NCI-H2227 (cell line): ENCODE measurements at regions not wholly inside any gene's neighbourhood (a gene's known extent, or its start where the extent isn't known, plus 50 kb on each side); places are given as distances from the start of the nearest gene placed in this dataset.

Experiments used
- DNase-seq: peaks from one replicate; lab custom pipeline; 2025; ENCODE audit not compliant: unreplicated experiment; lab: John Stamatoyannopoulos, UW

DNA sequence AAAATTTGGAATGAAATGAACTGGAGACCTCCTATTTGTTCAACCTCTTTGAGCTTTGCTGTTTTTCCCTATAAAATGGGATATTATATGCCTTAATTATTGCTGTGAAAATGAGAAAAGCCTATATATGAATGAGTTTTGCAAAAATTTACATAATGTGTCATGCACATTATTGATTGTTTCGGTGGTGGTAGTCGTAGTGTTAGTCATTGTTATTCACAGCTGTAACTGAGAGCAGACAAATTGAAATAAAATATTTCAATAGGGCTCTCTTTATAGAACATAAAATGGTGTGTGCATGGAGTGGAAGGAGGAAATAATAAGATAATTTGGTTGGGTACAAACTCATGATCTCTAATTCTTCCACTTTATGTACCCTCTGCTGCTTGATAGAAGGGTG is 153.7 kb upstream of the GADL1 start:
- DNase-seq = no peak

DNA sequence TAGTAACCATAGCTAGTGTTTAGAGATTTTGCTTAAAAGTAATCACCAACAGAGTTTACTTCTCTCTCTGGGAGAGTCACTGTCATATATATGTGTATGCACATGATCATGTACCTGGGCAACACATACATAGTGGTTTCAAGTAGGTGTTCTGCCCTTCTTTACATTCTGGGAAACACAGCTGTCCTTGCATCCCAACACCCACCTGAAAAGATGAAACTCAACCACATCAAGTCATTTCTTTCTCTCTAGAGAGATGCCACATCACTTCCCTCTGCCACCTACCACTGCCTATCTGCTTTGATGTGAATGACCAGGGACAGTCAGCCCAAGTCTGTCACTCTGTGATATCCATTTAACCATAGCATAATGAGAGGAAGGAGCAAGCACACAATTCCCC is 155.8 kb upstream of the GADL1 start:
- DNase-seq = no peak

DNA sequence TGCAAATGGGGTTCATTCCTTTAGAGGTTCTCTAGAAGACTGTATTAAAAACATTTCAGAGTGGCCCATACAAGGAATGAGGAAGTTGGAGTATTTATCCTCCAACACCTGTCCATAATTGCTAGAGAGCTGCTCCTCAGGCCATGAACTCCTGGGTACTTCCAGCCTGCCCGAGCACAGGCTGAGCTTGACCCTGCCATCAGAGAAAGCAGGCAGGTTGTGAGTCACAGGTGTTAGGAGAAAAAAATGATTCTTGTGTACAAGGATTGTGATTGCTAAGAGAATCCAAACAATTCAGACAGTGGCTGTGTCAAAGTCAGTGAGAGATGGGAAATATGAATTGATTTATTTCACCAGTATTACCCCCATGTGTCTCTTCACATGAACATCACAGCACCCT is 156.8 kb upstream of the GADL1 start:
- no peak for DNase-seq

DNA sequence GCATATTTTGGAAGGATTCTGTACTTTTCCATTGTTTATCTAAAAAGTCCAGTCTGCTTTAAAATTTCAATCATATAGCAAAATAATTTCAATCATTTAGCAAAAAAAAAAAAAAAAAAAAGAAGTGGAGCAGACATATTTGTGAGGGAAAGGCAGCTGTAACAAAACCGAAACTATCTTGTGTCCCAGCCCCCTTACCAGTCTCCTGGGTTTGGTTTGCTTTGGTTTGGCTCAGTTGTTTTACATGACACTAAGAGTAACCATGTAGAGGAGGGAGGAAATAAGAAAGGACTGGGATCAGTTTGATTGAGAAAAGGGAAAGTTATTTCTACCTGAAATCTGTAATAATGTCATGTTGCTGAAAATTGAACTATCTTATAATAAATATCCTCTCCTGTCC is 158.8 kb upstream of the GADL1 start:
- no peak for DNase-seq

DNA sequence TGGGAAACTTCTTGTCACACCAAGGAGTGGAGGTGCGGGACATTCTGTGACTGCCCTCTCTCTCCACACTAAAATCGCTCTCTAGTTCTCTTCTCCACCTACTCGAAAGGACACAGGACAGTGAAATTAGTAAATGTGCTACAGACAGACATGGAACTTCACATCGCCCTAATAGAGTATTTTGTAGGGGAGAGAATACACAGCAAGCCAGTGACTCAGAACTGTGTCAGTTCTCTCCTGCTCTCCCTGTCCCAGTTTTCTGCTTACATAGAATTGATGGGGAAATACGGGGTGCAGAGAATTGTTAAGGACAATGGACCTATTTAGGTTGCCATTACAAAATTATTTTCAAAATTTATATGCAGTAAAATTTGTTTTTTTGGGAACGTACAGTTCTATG is 159.6 kb upstream of the GADL1 start:
- no peak for DNase-seq

DNA sequence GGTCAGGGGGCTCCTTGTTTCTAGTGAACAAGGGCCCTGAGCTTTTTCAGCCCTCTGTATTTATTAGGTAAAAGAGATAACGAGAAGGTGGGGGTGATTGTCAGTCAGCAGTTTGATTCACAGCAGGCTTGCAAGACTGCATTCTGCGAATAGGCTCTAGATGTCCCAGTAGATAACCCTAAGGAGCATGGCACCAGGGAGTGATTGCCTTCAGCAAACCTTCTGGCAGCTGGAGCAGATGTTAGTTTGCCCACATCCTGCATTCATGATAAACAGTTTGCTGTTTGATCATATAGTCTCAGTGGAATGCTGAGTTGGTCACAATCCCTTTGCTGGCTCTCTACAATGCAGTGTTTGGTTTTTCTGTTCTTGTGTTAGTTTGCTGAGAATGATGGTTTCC is 161.3 kb upstream of the GADL1 start:
- no peak for DNase-seq

DNA sequence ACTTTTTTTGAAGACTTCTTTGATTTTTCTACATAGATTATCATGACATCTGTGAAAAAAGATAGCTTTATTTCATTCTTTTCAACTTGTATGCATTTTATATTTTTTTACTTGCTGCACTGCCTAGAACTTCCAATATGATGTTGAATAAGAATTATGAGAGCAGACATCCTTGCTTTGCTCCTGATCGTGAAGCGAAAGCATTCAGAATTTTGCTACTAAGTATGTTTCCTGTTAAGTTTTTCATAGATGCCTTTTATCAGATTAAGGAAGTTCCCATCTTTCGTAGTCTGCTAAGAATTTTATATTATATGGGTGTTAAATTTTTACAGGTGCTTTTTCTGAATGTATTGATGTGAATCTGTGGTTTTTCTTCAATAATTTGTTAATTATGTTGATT is 163.4 kb upstream of the GADL1 start:
- no peak for DNase-seq

DNA sequence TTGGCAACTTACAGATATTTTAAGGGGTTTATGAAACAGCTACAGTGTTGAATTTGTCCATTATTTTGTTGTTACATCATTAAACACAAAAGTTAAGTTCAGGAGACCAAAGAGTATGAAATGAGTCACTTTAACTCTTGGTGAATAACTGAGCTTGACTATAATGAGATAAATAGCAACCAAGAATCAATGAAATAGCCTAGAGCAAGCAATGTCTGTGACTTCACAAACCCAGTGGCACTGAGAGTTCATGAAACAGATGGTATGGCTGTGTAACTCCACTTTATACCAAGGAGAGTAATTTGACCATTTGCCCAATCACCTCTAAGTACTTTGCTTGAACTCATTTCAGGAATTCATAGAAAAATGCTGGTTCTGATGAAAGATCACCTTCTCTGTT is 169.6 kb upstream of the GADL1 start:
- no peak for DNase-seq

DNA sequence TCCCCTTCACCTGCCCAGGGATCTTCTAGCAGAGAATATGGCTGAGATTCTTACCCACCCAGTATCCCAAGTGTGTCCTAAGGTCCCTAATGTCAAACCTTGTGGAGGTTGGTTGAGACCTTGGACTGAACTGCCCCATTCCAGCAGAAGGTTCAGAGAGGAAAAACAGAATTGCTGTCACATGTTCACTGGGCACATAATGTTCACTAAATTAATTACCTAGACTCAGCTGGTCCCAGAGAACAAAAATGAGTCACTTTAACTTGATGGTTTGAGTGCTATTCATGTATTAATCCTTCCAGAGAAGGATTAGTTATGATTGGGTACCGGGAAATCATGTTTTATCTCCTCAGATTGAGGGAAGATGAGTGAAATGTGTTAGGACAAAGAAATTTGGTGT is 171.3 kb upstream of the GADL1 start:
- no peak for DNase-seq

DNA sequence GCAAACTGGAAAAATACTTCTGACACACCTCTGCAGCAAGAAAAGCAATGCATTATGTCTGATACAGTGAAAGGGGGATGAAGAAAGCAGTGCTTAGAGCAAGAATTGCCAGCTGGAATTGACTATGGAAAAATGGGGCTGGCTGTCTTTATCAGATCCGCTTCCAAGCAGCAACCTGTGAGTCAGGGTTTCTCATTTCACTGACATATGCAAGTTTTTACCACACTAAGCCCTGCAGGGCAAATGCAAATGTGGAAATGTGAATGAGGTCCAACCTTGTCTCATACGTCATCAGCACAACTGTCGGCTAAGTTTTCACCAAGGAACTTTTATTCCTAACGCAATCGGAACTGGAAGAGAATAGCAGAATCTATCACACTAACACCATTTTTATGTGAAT is 172.5 kb upstream of the GADL1 start:
- DNase-seq = no peak

DNA sequence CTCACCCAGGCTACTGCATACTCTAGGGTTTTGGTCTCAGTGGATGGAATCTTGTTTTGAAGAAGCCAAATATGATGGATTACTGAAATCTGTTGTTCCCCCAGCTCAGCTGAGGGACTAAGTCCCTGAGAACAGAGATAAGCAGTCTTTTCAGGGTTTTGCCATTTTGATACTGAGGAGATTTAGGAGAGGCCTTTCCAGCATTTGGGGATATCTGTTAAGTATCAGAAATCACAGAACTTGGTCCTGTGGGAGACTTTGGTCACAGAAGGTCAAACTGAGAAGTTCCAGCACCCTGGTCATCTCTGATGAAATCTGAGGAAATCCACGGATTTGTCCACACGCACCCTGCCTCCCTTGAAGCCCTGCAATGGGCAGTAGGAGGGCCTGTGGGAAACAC is 181.0 kb upstream of the GADL1 start:
- DNase-seq = no peak

DNA sequence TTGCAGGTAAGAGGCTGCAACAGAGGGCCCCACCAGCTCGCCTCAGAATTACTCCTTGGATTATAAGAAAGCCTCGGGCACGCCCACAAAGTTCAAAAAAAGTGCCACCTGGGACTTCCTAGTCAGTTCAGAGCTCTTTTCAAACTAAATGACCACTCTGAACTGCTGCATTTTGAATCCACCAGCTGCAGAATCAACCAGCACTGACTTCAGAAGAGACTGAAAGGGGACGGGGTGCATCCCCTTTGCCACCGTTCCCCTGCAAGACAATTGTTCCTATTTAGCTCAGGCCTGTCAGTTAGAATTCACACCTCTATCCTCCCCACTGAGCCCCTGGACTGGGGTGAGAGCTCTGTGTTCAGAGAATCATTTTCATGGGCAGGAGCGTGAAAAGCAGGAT is 181.4 kb upstream of the GADL1 start:
- no peak for DNase-seq

DNA sequence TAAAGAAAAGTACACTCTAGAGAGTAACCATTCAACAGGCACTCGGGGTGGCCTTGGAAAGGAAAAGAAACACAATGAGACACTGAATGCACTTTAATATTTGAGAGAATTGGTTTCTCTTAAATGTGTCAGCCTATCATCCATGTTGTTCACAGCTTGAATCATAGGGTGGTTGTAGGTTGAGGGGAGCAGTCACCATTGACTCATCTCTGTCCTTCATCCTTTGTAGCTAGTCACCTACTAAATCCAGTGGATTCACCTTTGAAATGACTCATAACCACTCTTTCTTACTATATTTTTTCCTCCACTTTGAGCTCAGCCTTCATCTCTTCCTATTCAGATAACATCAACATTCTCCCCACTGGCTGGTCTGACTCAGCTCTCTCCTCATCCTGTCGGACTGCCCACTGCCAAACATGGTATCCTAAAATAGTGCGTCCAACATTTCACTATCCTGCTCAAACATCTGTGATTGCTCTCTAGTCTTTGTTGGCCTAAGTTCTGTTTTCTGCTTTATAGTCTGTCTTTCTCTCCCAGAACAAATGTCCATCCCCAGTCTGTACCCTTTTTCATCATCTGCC is 182.7 kb upstream of the GADL1 start:
- no peak for DNase-seq

DNA sequence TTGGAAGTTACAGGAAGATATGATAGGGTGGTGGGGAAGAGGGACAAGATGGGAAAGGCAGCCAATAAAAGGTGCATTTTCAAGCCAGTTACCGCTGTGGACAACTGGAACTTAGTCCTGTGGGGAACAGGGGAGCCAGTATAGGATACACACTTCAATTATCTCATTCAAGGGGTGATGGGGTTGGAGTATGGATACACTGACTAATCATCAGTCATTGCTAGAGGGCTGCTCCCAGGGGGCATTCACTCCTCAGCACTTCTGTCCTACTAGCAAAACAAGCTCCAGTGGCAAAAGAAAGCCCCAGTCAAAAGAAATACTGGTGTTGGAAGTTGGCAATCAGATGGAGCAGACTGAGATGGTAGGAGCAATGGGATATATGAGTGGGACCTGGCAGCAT is 183.4 kb upstream of the GADL1 start:
- no peak for DNase-seq

DNA sequence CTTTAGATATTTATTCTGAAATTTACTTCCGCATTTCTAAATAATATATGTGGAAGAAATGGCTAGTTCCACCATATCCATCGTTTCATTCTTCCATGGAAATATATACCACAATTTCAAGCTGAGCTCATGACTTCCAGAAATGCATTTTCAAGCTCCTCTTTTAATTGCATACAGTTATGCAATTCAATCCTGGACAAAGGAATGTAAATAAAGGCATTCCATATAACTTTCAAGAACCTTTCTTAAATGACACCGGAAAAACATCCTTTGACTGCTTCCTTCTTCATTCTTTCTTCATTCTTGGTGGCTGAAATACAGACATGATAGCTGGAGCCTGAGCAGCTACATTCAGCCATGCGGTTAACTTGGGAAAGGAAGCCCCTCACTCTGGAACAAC is 185.2 kb upstream of the GADL1 start:
- DNase-seq = no peak

DNA sequence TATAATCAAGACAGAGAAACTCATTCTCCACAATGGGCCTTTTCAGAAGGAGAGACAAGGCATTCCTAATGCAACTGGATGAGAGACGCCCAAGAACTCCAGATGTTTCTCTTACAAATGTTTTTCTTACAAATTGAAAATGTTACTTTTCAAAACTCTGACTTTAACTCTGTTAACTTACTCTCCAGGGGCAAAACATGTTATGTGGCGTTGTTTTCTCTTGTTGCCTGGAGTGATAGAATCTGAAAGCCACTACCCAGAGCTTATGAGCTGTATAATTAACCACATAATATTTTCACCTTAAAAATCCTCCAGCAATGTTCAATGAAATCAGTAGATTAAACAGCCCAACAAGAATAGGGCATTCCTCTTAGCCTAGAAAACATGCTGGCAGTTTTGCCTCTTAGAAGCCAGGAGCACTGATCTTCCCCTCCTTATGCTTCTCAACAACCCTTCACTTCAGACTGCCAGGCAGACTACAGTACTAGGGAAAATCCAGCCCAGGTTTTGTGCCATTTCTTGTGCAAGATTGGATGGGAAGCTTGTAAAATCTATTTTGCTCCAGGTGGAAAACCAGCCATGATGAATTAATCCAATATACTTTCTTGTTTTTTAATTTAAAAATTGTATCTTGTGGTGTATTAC is 186.7 kb upstream of the GADL1 start:
- DNase-seq = no peak

DNA sequence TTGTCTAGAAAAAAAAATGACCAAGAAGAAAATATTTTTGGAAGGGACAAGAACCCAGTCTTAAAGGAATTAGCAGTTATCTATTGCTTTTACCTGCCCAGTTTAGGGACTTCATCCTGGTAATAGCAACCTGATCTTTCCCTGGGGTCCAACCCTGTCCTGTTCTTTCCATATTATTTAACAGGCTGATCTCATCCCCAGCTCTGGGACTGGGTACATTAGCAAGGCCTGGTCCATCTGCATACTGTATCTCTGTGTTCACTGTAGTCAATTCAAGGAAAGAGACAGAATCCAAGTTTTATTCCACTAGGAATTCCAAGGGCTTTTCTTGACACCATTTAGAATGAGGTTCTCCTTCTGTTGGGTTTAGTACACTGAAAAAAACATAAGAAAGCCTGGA is 191.7 kb upstream of the GADL1 start:
- DNase-seq = no peak

DNA sequence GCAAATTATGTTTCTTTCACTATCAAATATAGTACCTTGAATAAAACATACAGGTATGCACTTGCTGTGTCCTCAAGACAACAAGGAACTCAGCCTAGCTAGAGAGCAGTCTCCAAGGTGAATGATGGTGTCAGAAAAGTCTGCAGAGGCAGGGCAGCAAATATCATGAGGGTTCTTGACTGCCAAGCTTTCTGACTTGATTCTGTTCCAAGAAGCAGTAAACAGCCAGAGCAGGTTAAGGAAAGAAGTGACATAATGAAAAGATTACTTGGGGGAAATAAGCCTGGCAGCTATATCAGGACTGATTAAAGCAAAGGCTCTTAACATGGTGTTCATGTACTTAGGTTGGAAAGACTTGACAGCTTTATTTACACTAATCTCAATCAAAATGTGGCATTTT is 192.2 kb upstream of the GADL1 start:
- DNase-seq = no peak

DNA sequence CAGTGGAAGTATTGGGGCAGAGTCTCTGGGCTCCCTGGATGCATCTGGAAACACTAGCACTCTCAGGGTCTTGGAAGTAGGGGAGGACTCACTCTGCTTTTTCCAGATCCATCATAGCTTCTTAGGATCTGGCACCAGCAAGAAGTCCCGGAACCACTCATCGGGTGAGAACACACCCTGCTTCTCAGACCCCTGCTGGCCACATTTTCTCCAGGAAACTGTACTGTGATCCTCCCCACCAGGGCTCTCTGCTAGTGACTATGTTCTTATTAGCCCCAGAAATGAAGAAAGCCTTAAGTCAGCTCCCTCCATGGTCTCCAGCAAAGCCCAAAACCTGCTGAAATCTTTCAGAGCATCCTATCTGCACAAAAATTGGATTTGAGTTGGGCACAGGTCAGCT is 197.3 kb upstream of the GADL1 start:
- no peak for DNase-seq

DNA sequence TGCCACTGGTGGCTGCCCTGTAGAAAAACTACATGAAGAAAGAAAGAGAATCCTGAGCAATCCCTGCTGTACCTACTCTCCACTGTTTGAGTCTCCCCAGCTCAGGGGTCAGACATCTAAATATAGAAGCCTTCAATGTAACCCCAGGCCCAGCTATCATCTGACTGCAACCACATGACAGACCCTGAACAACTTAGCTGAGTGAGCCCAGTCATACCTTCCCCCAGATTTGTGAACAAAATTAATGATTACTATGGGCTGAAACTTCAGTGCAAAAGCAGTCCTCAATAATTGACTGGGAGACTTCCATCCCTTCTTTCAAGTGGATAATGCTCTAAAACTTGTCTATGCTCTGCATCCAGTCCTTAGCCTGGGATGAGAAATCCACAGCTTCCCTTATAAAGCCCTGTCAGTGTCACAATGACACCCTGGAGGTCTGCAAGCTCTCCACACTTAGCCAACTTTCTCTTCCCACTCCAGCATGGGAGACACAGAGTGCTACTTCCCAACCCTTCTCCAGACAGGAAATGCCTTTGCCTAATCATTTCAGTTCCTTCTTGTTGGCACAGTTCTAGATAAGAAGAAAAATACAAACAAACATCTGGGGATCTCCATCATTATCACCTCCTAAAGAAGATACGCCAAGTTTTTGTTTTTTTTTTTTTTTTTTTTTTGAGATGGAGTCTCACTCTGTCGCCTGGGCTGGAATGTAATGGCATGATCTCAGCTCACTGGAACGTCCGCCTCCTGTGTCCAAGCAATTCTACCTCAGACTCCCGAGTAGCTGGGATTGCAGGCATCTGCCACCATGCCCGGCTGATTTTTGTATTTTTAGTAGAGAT is 198.5 kb upstream of the GADL1 start:
- DNase-seq = no peak

DNA sequence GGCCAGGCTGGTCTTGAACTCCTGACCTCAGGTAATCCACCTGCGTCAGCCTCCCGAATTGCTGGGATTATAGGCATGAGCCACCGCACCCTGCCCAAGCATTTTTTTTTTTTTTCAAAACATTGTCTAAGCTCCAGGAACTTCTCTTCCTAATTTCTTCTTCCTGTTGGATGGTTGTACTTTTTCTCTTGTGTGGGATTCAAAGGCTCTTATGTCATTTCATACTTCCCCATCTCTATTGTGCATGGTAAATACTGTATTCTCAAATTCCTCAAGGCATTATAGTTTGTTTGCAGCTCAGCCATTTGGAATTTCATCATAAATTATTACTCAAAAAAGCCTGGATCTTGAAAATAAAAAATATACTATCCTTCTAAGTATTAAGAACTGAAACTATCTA is 199.1 kb upstream of the GADL1 start:
- no peak for DNase-seq

DNA sequence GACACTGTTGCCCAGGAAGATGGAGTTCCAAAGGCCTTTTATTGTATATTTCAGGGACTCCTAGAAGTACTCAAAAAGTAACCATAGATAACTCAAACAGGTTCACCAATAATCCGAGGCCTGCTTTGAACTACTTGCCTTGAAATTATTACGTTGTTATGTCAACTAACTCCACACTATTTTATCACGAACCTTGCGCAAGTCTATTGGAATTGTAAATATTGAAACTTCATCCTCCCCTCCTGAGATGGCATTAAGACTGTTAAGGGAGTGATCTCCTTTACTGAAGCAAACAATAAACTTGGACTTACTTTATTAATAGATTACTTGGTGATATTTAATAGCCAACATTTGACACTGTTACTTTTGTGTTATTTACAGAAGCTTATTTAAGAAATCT is 199.6 kb upstream of the GADL1 start:
- DNase-seq = no peak

DNA sequence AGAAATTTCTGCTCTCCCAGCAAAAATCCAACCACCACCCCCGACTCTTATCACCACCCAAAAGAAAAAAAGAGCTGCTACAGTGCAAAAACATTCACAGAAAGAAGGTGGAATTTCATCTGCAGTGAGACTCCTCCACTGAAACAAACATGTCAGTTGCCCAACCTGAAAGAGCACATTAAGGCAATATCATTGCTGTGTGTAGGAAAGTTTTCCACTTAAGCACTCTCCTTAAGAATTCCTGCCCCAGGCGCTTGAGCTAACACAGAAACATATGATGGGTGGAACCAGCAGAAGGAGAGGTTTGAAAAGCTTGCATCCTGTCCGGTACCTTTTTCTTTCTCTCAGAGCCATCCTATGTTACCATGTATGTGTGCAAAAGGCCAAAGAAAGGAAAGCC is 200.8 kb upstream of the GADL1 start:
- no peak for DNase-seq
